Effector CD8-positive, alpha-beta T cell (primary cell): ENCODE measurements at regions not wholly inside any gene's neighbourhood (a gene's known extent, or its start where the extent isn't known, plus 50 kb on each side); places are given as distances from the start of the nearest gene placed in this dataset.

Experiments
- DNase-seq: peaks from one replicate; lab custom pipeline; 2025; lab: John Stamatoyannopoulos, UW

DNA sequence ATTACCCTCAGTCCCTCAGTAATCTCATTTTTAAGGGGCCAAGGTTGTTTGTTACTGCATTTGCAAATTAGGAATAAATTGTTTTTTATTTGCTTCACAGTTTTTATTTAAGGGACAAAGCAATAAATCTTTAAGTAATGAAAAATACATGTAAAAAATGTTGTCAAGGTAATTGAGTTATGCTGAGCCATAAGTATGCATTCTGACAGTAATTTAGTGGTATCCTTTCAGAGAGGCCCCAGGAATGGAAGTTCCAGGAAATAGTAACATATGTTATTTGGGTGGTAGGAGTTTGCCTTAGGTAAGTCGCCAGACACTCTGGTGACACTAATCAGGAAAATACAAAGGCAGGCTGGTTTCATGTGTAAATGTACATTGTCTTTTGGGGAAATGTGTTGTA lies 1787.9 kb upstream of the WWC1 start:
- no peak for DNase-seq

DNA sequence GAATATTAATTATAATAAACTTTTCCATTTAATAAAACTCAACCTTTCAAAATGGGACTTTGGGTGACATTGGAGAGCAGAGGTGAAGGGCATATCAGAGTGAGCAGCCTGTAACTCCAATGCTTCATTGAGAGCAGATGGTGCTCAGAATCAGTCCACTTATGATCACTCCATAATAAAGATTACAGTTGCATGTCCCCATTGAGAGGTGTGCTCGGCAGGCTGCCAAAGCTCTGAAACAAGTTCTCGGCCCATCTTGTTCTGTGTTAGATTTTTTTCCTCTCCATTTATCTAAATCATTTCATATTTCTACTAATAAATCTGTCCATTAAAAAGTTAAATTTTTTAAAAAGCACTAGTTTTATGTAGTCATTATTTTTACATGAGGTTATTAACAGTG lies 1786.4 kb upstream of the WWC1 start:
- DNase-seq = no peak

GRCh38 chr5:166505544-166505943 lies 1785.9 kb upstream of the WWC1 start:
- no peak for DNase-seq

GRCh38 chr5:166507810-166508425 lies 1783.5 kb upstream of the WWC1 start:
- DNase-seq = no peak

- DNase-seq = no peak
Observed at GRCh38 chr5:166509085-166509484, 1782.4 kb upstream of the WWC1 start.

DNA sequence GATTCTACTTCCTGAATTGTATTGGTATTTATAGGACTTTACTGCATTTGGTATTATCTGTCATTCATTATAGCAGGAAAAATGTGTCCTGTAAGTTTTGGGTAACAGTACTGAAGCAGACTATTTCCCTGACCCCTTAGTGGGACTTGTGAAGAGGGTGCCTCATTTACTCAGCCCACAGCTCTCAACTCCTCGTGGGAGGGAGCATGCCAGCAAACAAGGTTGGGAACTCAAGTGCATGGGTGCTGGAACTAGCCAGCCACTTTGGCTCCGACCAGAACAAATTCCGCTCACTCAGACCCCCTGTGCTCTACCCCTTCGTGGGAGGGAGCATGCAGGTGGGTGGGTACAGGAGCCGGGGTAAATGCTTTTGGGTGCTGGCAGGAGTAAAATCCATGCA lies 1773.5 kb upstream of the WWC1 start:
- DNase-seq = no peak

- no peak for DNase-seq
Observed at GRCh38 chr5:166523206-166523605, 1768.2 kb upstream of the WWC1 start.

DNA sequence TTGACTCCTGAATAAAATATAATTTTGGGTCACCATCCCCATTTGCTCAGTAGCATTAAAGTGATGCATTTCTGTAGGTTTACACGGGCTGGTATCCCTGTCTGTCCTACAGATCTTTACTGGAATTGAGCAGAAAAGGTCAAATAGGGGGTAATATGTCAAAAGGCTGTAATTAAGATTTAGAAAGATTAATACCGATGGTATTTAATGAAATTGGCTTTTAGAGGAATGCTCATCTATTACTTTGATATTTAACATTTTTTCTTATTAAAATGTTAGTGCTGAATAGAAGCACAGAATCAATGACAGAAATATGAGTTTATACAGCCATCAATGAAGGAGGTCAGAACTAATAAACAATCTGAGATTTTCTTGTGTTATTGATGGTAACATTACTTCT lies 1762.2 kb upstream of the WWC1 start:
- no peak for DNase-seq

DNA sequence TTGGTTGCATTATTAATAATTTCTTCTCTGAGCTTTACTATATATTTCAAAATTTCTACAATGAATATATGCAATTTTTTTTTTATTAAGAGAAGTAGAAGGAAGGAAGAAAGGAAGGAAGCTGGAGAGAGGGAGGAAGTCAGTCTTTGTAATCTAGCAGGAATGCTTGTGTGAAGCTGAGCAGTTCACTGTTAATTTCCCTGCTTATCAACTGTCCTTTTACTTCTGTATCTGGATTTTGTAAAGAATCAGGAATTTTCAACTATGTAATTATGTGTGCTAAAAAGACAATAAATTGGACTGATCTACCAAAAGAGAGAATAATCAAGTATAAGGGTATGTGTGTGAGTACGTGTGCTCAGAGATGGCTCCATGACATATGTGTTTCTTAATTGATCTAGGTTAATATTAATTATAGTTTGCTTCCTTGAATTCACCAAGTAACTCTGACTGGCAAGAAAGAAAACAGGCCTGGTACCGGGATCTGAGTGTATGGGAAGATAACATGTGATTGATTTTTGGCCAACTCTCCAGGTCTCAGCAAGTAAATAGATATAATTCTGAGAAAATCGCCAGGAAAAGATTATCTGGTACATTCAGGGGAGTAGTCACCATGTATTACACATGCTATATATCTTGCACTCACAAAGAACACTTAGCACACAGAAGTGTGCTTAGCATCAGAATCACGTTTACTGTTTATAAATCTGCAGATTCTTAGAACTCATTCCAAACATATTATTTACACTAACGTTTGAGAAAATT lies 1758.8 kb upstream of the WWC1 start:
- no peak for DNase-seq

GRCh38 chr5:166535641-166536040 lies 1755.8 kb upstream of the WWC1 start:
- DNase-seq = no peak

DNA sequence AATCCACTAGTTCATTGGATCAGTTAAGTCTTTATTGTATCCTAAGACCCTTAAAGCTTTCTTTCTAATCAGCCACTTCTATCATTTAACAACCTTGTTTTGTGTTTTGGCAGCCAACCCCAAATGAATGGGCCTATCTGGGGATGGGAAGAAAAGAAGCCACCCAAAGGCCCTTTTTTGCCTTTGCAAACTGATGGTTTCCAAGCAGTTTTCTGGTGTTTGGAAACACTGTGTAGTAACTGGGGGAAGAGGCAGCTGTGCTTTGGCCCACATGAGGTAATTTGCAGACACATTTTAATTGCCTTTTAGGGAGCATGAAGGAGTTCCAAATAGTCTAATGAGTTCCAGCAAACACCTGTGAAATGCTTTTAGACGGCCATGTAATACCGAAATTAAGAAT lies 1751.3 kb upstream of the WWC1 start:
- no peak for DNase-seq

GRCh38 chr5:166551384-166551783 lies 1740.1 kb upstream of the WWC1 start:
- no peak for DNase-seq

DNA sequence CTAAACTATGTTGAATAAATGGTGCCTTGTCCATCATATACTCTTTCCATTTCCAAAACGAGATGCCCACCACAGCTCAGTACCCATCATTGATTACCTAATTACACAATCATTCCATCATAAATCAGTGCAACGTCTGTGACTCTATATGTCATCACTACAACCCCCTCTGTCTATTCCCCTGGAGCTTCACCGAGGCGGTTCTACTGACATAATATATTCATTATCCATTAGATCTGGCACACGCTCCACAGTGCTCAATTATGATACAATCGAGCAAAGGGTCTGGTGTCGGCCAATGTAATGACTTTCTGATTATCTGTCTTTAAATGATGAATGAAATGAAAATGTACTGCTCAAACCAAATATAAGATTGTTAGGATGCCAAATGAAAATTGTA lies 1737.7 kb upstream of the WWC1 start:
- no peak for DNase-seq

DNA sequence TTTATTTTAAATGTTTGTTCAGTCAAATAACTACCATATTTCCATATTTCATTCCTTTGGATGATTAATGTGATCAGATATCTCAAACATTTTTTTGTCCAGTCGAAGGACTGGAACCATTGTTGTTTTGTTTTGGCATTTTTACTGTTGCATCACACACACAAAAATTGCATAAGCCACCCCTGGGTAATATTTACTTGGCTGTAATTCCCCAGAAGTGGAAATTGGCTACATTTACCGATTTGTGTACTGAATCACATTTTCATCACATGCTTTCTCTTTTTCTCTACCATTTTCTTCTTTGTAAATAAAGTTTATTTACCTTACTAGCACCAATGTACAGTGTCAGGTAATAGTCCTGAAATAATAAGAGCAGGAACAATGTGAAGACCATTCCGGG lies 1729.7 kb upstream of the WWC1 start:
- DNase-seq = no peak

DNA sequence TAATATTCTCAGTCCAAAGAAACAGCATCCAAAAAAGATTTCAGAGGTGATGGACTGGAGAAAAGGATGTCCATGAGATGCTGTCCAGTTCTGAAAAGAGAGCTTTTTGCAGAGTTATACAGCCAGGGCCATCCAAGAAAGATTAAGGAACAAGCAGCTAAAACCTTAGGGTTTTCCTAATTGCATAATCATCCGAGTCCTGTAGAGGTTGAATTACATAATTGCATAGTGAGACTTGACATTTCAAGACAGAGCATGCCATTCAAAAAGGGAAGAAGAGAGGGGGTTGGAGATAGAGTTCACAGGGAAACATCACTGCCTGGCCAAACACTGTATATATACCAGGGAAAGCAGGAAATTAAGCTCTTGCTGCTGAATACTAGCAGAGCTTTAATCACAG lies 1729.2 kb upstream of the WWC1 start:
- no peak for DNase-seq

GRCh38 chr5:166566725-166567124 lies 1724.7 kb upstream of the WWC1 start:
- DNase-seq = no peak

DNA sequence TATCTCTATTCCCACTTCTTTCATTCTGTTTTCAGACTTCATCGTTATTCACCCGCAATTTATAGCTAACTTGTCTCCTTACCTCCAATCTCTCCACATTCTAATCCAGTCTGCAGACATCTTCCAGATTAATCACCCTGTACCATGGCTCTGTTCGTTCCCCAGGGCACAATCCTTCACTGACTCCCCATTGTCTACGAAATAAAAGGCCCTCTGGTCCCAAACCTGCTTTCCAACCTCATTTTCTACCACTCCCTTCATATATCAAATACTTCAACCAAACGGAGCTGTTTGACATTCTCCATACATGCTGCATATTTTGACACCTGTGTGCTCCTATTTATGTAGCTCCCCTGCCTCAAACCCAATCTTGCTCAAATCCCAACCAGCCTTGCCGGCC lies 1720.6 kb upstream of the WWC1 start:
- no peak for DNase-seq

GRCh38 chr5:166571668-166572067 lies 1719.8 kb upstream of the WWC1 start:
- DNase-seq = no peak

GRCh38 chr5:166576323-166576722 lies 1715.1 kb upstream of the WWC1 start:
- no peak for DNase-seq

DNA sequence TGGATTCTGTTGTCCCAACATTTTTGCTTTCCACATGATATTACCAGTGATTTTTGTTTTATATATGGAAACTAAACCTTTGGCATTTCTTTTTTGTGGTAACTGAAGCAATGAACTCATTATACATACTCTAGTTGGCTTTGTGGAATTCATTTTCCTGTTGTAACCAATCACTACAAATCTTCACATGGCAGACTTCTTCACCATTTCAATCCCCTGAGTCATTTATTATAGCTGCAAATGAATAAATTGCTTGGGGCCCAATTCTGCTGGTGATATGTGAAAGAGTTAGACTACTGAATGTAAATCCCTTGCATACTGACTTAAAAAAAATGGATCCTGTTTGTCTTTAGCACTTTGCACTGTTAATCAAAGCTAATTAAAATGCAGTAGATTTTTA lies 1709.6 kb upstream of the WWC1 start:
- DNase-seq = no peak

- no peak for DNase-seq
Observed at GRCh38 chr5:166582416-166582815, 1709.0 kb upstream of the WWC1 start.

DNA sequence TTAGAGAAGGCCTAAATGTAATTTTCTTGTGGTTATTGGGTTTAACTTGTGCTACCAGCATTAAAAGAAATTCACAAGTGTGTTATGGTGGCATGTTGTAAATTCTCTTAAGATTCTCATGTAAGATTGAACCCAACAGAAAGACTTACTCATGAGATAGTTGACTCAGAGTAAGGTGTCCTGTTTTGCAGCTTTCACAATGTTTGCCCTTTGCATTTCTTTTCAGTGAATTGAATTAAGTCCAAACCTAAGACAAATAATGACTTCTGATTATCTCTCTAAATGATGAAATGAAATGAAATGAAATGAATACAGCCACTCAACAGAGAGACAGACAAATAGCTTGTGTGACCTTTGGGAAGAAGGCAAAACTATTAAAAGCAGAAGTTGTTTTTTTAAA lies 1696.9 kb upstream of the WWC1 start:
- DNase-seq = no peak

- DNase-seq = no peak
Observed at GRCh38 chr5:166595274-166595951, 1696.0 kb upstream of the WWC1 start.
